GM12875 (cell line): ENCODE measurements at regions not wholly inside any gene's neighbourhood (a gene's known extent, or its start where the extent isn't known, plus 50 kb on each side); places are given as distances from the start of the nearest gene placed in this dataset.

Source experiments
- H3K4me3 ChIP-seq: one replicate; pipeline ENCODE4 v1.5.1; 2011; ENCODE audit warnings: low read depth, low read length, control low read depth
- CTCF ChIP-seq: IDR thresholded peaks from 2 replicates; pipeline ENCODE4 v1.5.1; 2011; ENCODE audit warnings: low read depth, mild to moderate bottlenecking, control low read depth, inconsistent platforms, low read length, moderate library complexity, borderline replicate concordance; ENCODE audit not compliant: insufficient read depth

DNA sequence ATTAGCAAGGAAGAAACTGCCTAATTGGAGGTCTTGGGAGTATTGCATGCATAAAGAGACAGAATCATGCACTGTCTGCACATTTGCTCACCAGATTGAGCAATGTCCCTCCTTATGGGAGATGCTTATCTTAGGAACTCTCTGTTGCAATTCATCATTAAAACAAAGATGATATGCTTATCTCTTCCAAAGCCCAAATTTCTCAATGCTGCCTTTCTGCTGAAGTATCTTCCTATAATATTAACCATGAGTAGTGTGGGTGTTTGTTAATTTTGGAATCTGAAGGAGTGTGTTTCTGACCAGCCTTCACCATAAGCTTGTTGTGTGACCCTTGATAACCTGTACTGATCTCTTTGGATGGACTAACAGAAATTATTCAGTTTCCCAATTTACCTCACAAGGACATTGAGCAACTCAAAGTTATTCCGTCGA is 1257.6 kb upstream of the FLRT2 start:
- no peak overlapping the region for H3K4me3 ChIP-seq

DNA sequence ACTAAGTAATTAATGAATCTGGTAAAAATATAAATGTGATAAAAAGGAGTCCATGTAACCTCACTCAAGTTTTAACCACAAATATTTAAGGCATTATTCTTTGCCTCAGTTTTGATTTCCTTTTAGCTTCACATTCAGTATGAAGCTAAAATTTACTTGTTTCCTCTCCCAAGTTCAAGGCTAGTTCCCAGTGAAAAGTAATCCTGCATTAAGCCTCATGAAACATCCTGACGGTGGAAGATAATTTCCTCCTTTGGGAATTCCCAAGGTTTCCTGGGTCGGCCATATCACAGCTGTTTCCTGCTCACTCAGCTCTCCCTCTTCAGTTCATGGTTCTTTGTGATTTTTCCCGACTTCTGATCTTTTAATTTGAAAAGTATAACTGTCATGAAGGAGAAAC is 1256.8 kb upstream of the FLRT2 start:
- no peak overlapping the region for H3K4me3 ChIP-seq
- TF ChIP-seq CTCF, result no peak

More for the DNA sequence above, 1257.6 kb upstream of the FLRT2 start:
- TF ChIP-seq CTCF, result no peak

GRCh38 chr14:84282618-84283017 is 1247.3 kb upstream of the FLRT2 start:
- H3K4me3 ChIP-seq, result no peak overlapping the region
- no peak for TF ChIP-seq CTCF

DNA sequence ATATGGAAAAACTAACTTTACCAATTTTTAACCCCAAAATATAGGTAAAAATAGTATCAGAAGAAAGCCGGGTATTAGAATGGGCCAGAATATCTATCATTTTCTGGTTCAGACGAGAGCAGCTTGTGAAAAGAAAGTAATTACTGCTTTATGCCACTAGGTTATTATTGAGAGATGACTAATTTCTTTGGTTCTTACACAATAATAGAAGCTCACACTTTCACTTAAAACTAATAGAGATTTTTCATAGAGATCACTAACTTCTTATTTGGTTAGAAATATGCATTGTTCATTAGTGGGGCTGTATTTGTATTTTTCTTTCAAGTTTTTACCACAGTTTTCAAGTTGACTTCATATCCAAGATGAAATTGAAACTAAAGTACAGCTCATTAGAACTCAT is 1241.2 kb upstream of the FLRT2 start:
- TF ChIP-seq CTCF, result no peak
- H3K4me3 ChIP-seq, result no peak overlapping the region

DNA sequence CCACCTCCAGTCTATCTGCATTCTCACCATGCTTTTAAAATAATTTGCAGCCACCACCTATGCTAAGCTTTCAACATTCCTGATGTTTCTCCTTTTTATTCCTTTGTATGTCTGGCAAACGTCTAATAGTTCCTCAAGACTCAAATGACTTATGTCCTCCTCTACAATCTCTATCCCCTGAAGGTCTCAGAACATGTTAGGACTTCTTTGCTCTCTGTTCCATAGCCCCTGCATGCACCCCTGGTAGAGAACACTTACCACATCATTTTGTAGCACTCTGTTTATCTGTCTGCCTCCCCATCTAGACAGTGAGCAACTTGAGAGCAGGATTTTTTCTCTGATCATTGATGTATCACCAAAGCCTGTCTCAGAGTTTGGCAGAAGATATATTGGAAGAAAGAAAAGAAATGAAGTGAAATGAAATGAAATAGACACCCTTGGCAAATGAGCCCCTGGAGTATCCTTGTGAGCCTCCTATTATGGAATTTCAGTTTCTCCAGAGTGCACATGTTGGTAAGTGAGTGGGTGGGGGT is 1231.2 kb upstream of the FLRT2 start:
- TF ChIP-seq CTCF, result no peak
- H3K4me3 ChIP-seq, result no peak overlapping the region

GRCh38 chr14:84303140-84303539 is 1226.8 kb upstream of the FLRT2 start:
- H3K4me3 ChIP-seq, result no peak overlapping the region
- TF ChIP-seq CTCF, result no peak

DNA sequence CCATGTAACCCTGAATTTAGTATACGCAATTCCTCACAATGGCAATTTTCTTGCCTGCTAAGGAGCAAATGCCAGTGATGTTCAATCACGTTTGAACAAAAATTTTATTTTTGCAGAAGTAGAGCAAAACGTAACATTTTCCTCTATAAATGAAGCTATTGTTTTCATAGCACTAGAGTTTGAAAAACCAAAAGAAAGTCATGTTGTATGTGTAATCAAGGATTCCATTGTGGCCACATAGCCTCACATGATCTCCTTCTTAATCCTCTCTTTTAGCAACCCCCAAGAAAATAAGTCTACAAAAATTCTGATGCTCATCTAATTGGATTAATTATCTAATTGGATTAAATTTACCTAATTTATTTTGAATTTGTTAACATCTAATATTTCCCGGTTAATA is 1217.4 kb upstream of the FLRT2 start:
- no peak for TF ChIP-seq CTCF

More for the DNA sequence above, 1217.4 kb upstream of the FLRT2 start:
- H3K4me3 ChIP-seq, result no peak overlapping the region
